HG03521 (cell line): ENCODE measurements at regions not wholly inside any gene's neighbourhood (a gene's known extent, or its start where the extent isn't known, plus 50 kb on each side); places are given as distances from the start of the nearest gene placed in this dataset.
"Not testable (repeated sequence)": the region's sequence is repeated elsewhere in the genome, so short reads cannot be mapped to it uniquely, and the experiment has no call there.

Experiments used
- ATAC-seq: cut with Tn5 transposase; IDR thresholded peaks from one replicate; pipeline ENCODE4 v1.9.1; 2021; ENCODE audit warnings: mild to moderate bottlenecking, moderate library complexity; ENCODE audit not compliant: unreplicated experiment

- ATAC-seq: no peak
Observed at GRCh38 chr13:83731113-83731512, 151.2 kb downstream of the SLITRK1 start.

GRCh38 chr13:83730674-83731073 lies 151.6 kb downstream of the SLITRK1 start:
- ATAC-seq: no peak

GRCh38 chr13:83722443-83722842 lies 159.8 kb downstream of the SLITRK1 start:
- no peak for ATAC-seq

GRCh38 chr13:83716121-83716520 lies 166.2 kb downstream of the SLITRK1 start:
- ATAC-seq: no peak

GRCh38 chr13:83714236-83714635 lies 168.0 kb downstream of the SLITRK1 start:
- ATAC-seq: no peak

GRCh38 chr13:83710133-83710515 lies 172.2 kb downstream of the SLITRK1 start:
- ATAC-seq: no peak

GRCh38 chr13:83709426-83710132 lies 172.7 kb downstream of the SLITRK1 start:
- ATAC-seq: no peak

- ATAC-seq: no peak
Observed at GRCh38 chr13:83702021-83702420, 180.3 kb downstream of the SLITRK1 start.

- no peak for ATAC-seq
Observed at GRCh38 chr13:83692800-83693199, 189.5 kb downstream of the SLITRK1 start.

- ATAC-seq: no peak
Observed at GRCh38 chr13:83691966-83692365, 190.3 kb downstream of the SLITRK1 start.

GRCh38 chr13:83681547-83681946 lies 200.7 kb downstream of the SLITRK1 start:
- no peak for ATAC-seq

GRCh38 chr13:83677985-83678384 lies 204.3 kb downstream of the SLITRK1 start:
- ATAC-seq: no peak

- no peak for ATAC-seq
Observed at GRCh38 chr13:83672612-83673011, 209.7 kb downstream of the SLITRK1 start.

- no peak for ATAC-seq
Observed at GRCh38 chr13:83667606-83668005, 214.7 kb downstream of the SLITRK1 start.

GRCh38 chr13:83666141-83666540 lies 216.1 kb downstream of the SLITRK1 start:
- ATAC-seq: no peak

GRCh38 chr13:83657281-83657680 lies 225.0 kb downstream of the SLITRK1 start:
- no peak for ATAC-seq

- ATAC-seq: not testable (repeated sequence)
Observed at GRCh38 chr13:83642617-83643016, 239.7 kb downstream of the SLITRK1 start.

GRCh38 chr13:83634601-83635000 lies 247.7 kb downstream of the SLITRK1 start:
- ATAC-seq: no peak

- ATAC-seq: no peak
Observed at GRCh38 chr13:83633746-83634145, 248.5 kb downstream of the SLITRK1 start.

- ATAC-seq: no peak
Observed at GRCh38 chr13:83622422-83622784, 259.9 kb downstream of the SLITRK1 start.

- ATAC-seq: no peak
Observed at GRCh38 chr13:83621765-83622421, 260.4 kb downstream of the SLITRK1 start.

GRCh38 chr13:83620530-83621220 lies 261.6 kb downstream of the SLITRK1 start:
- ATAC-seq: no peak
